ENCODE measurements at regions not wholly inside any gene's neighbourhood (a gene's known extent, or its start where the extent isn't known, plus 50 kb on each side); places are given as distances from the start of the nearest gene placed in this dataset.
"Not testable (repeated sequence)": the region's sequence is repeated elsewhere in the genome, so short reads cannot be mapped to it uniquely, and the experiment has no call there.

GRCh38 chr9:89690334-89690912 is 85.6 kb downstream of the GADD45G start:
- TF ChIP-seq CTCF (IDR thresholded peaks at IDR 0.05; ENCODE audit: low read length, missing control alignments) = no peak
- no peak overlapping the region for H3K4me3 ChIP-seq (replicated peaks; ENCODE audit: low read depth, low read length)
- DNase-seq (ENCODE audit: low read depth) = no peak

- TF ChIP-seq CTCF (IDR thresholded peaks at IDR 0.05; ENCODE audit: low read length, missing control alignments) = no peak
- H3K4me3 ChIP-seq (replicated peaks; ENCODE audit: low read depth, low read length) = no peak overlapping the region
- DNase-seq (ENCODE audit: low read depth) = no peak
Measured at GRCh38 chr9:89695441-89695891, 90.7 kb downstream of the GADD45G start.

- not testable (repeated sequence) for H3K4me3 ChIP-seq (replicated peaks; ENCODE audit: low read depth, low read length); DNase-seq (ENCODE audit: low read depth)
Measured at GRCh38 chr9:89695979-89696378, 91.2 kb downstream of the GADD45G start.

- no peak for DNase-seq (ENCODE audit: low read depth)
- no peak overlapping the region for H3K4me3 ChIP-seq (replicated peaks; ENCODE audit: low read depth, low read length)
- TF ChIP-seq CTCF (IDR thresholded peaks at IDR 0.05; ENCODE audit: low read length, missing control alignments) = no peak
Measured at GRCh38 chr9:89696780-89697179, 92.0 kb downstream of the GADD45G start.

GRCh38 chr9:89697553-89697952 is 92.7 kb downstream of the GADD45G start:
- TF ChIP-seq CTCF (IDR thresholded peaks at IDR 0.05; ENCODE audit: low read length, missing control alignments) = no peak
- DNase-seq (ENCODE audit: low read depth) = no peak
- no peak overlapping the region for H3K4me3 ChIP-seq (replicated peaks; ENCODE audit: low read depth, low read length)

GRCh38 chr9:89698411-89699005 is 93.7 kb downstream of the GADD45G start:
- no peak for TF ChIP-seq CTCF (IDR thresholded peaks at IDR 0.05; ENCODE audit: low read length, missing control alignments)
- no peak overlapping the region for H3K4me3 ChIP-seq (replicated peaks; ENCODE audit: low read depth, low read length)
- no peak for DNase-seq (ENCODE audit: low read depth)

- DNase-seq (ENCODE audit: low read depth) = no peak
- H3K4me3 ChIP-seq (replicated peaks; ENCODE audit: low read depth, low read length) = no peak overlapping the region
- no peak for TF ChIP-seq CTCF (IDR thresholded peaks at IDR 0.05; ENCODE audit: low read length, missing control alignments)
Measured at GRCh38 chr9:89699646-89700045, 94.8 kb downstream of the GADD45G start.
